SK-N-SH treated with all-trans-retinoic acid at 6 μM for 48 hours (cell line): ENCODE measurements at regions not wholly inside any gene's neighbourhood (a gene's known extent, or its start where the extent isn't known, plus 50 kb on each side); places are given as distances from the start of the nearest gene placed in this dataset.

ENCODE experiments used
- CREB5 ChIP-seq: fragments of 250-450 bp; sonication (Bioruptor Pico); IDR thresholded peaks from 2 replicates; pipeline ENCODE4 v1.5.1; 2020; ENCODE audit warnings: low read depth, mild to moderate bottlenecking, moderate library complexity
- CSRNP3 ChIP-seq: fragments of 250-450 bp; sonication (Bioruptor Pico); IDR thresholded peaks from 2 replicates; pipeline ENCODE4 v1.5.1; 2021; ENCODE audit warnings: mild to moderate bottlenecking, moderate library complexity
- OSR1 ChIP-seq: fragments of 250-450 bp; sonication (Bioruptor Pico); IDR thresholded peaks from 2 replicates; pipeline ENCODE4 v1.8.0; 2022; ENCODE audit warnings: moderate library complexity, mild to moderate bottlenecking, inconsistent platforms
- SNAI2 ChIP-seq: fragments of 250-450 bp; sonication (Bioruptor Pico); IDR thresholded peaks from 2 replicates; pipeline ENCODE4 v1.5.0; 2020; ENCODE audit warnings: mild to moderate bottlenecking, moderate library complexity
- TOX ChIP-seq: fragments of 250-450 bp; sonication (Bioruptor Pico); IDR thresholded peaks from 2 replicates; pipeline ENCODE4 v1.8.0; 2021; ENCODE audit warnings: mild to moderate bottlenecking, moderate library complexity, borderline replicate concordance
- ZFP30 ChIP-seq: fragments of 450-650 bp; formaldehyde crosslinking; IDR thresholded peaks from 2 replicates; pipeline ENCODE4 v1.5.0; 2022; ENCODE audit warnings: mild to moderate bottlenecking, moderate library complexity
- ZNF565 ChIP-seq: fragments of 450-650 bp; formaldehyde crosslinking; conservative IDR thresholded peaks from 2 replicates; pipeline ENCODE4 v1.5.0; 2020; ENCODE audit warnings: low read depth, mild to moderate bottlenecking, moderate library complexity
- ZNF70 ChIP-seq: fragments of 450-650 bp; formaldehyde crosslinking; IDR thresholded peaks from 2 replicates; pipeline ENCODE4 v1.5.0; 2020; ENCODE audit warnings: mild to moderate bottlenecking, moderate library complexity

GRCh38 chr17:22461460-22462145, 769.3 kb downstream of the KCNJ18 start:
- TF ChIP-seq CREB5 (CRISPR knock-in tag), result no peak
- TF ChIP-seq TOX (CRISPR knock-in tag), result no peak
- no peak for TF ChIP-seq ZNF565
- no peak for TF ChIP-seq OSR1
- TF ChIP-seq SNAI2, result no peak
- no peak for TF ChIP-seq CSRNP3 (CRISPR knock-in tag)
- TF ChIP-seq ZNF70, result no peak
- no peak for TF ChIP-seq ZFP30 (CRISPR knock-in tag)
